HG03521 (cell line): ENCODE measurements at regions not wholly inside any gene's neighbourhood (a gene's known extent, or its start where the extent isn't known, plus 50 kb on each side); places are given as distances from the start of the nearest gene placed in this dataset.
"Not testable (repeated sequence)": the region's sequence is repeated elsewhere in the genome, so short reads cannot be mapped to it uniquely, and the experiment has no call there.

ENCODE experiments used
- ATAC-seq: cut with Tn5 transposase; IDR thresholded peaks from one replicate; pipeline ENCODE4 v1.9.1; 2021; ENCODE audit warnings: mild to moderate bottlenecking, moderate library complexity; ENCODE audit not compliant: unreplicated experiment

GRCh38 chr5:97234380-97234779 is 51.3 kb upstream of the RIOK2 start:
- not testable (repeated sequence) for ATAC-seq

DNA sequence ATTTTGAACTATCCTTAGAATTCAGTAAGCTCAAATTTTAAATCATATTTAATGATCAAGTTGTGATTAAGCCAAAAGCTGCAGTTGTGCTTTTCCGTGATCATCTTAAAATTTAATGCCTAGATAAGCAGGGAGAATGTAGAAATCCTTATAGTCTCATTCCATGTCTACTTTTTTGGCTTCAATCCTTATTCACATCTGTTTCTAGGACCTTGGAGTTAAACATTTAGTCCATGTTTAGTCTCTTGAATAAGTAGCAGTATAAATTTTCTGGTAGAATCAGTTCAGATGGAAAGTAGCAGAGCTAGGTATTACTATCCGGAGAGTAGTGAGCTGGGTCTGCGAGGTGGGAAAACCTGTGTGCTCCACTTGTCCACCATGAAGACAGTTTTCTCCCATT is 59.3 kb upstream of the RIOK2 start:
- no peak for ATAC-seq

DNA sequence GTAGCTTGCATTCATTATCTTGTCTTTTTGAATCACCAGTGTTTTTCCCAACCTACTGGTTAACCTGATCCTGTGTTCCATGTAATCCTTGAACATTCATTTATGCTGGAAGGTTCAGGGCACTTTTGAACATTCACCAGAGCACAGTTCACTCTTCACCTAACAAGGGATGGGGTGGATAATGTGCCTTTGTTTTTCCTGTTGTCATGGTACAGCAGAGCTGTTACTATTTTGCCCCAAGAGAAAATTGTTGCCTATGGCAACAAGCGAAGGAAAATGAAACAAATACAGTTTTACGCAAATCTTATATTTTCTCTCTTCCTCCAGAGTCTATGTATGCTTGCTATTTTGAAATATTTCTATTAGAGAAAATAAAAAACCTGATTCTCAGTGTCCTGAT is 60.3 kb upstream of the RIOK2 start:
- no peak for ATAC-seq

- no peak for ATAC-seq
Observed at GRCh38 chr5:97245386-97245785, 62.3 kb upstream of the RIOK2 start.

DNA sequence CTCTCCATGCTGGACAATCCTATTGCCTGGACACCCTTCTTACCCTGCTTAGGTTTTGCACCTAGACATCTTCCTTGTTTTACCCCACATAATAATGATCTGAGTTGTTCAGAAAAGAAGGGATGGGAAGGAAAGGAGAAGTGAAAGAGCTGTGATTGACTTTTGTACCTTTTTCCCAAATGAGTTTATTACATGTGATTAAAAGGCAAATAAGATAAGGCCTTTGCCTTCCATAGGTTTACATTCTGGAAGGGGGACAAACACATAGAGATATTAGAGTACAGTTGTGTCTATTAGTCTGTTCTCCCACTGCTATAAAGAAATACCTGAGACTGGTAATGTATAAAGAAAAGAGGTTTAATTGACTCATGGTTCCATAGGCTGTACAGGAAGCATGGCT is 67.1 kb upstream of the RIOK2 start:
- ATAC-seq: no peak

GRCh38 chr5:97266076-97266475 is 83.0 kb upstream of the RIOK2 start:
- no peak for ATAC-seq

DNA sequence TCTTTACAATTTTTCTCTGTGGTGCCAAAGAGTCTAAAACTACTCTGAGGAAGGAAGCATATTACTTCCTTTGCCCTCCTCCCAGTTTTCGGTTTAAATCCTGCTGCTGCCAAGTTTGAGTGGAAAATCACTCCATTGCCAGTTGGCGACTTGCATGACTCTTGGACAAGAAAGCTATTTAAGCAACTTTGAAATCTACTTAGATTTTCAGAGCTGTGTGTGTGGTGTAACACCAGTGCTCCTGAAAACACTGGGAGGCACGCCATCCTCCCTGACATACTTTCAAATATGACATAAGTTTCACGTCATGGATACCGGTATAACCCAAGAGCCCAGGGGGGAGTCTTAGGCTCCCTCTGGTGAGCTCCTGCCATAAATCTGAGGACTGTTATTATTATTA is 83.5 kb upstream of the RIOK2 start:
- no peak for ATAC-seq

DNA sequence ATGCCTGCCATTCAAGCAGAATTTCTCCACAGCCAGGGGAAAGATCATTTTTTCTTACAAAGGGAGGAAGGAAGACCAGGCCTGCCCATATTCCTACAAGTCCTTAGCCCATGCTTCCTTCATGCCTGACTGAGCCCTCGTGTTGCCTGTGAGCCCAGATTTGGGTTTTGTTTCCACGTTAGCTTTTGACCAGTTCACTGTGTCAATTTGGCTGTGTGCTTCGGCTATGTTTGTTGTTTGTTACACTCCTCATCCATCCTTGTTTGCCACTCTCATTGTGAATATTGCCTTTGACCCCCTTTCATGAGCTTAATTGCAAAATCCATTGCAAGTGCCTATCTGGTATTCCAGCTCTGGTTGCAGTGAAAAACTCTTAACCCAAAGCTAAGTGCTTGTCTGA is 84.7 kb upstream of the RIOK2 start:
- no peak for ATAC-seq

DNA sequence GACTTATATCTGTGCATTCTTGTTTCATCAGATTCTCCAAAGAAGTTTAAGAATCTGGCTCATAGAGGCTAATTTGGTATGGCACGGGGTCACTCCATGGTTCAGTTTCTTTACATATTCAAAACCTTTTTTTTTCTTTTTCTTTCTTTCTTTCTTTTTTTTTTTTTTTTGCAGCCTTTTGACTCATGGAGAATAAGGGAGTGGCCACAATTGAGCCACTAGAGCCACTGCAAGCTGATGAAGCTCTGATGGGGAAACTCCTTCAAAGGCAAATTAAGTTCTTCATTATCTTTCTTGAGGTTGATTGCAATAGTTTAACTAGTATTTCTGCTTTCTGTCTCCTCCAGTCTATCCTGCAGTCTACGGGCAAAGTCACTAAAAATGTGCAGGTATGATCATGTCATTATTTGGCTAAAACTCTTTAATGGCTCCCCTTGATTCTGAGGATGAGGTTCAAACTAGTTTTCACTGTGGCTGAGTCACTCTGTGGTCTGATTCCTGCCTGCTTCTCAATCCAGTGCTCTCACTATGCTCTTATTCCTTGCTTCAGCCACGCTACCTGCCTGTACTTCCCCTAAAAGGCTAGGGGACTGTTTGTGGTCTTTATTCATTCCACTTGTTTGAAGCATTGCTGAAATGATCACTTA is 93.5 kb upstream of the RIOK2 start:
- no peak for ATAC-seq

DNA sequence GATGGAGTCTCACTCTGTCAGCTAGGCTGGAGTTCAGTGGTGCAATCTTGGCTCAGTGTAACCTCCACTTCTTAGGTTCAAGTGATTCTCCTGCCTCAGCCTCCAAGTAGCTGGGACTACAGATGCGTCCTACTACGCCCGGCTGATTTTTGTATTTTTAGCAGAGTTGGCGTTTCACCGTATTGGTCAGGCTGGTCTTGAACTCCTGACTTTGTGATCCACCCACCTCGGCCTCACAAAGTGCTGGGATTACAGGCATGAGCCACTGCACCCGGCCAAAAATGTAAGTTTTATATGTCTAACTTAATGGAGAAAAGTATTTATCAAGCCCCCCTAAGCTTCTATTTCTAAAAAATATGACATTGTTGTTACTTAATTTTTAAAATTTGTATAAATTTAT is 98.2 kb upstream of the RIOK2 start:
- no peak for ATAC-seq

DNA sequence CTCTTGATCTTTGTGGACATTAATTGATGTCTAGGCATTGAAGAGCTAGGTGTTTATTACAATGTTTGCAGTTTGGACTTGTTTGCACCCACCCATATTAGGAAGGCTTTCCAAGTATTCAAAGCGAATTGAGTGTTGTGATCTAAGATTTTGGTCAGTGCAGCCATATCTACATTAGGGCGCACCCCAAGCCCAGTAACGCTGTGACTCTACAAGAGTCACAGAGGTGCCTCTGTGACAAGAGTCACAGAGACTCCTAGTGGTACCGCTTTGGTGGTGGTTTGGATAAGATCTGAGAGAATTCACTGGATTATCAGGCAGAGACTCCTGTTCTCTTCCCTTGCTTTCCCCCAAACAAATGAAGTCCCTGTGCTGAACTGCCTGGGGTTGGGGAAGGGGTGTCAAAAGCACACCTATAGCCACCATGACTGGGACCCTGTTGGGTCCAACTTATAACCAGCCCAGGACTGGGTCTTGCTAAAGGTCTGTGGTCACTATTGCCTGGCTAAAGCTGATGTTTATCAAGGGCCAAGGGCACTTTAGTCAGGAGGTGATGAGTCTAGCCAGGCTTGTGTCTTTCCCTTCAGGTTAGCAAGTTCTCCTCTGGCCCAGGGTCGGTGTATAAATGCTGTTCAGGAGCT is 114.1 kb upstream of the RIOK2 start:
- ATAC-seq: peak; percentile 92

- ATAC-seq: no peak
Observed at GRCh38 chr5:97297704-97298091, 114.7 kb upstream of the RIOK2 start.

DNA sequence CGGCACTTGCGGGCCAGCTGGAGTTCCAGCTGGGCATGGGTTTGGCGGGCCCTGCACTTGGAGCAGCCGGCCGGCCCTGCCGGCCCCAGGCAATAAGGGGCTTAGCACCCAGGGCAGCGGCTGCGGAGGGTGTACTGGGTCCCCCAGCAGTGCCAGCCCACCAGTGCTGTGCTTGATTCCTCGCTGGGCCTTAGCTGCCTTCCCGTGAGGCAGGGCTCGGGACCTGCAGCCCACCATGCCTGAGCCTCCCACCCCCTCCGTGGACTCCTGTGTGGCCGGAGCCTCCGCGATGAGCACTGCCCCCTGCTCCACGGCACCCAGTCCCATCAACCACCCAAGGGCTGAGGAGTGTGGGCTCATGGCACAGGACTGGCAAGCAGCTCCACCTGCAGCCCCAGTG is 118.1 kb upstream of the RIOK2 start:
- not testable (repeated sequence) for ATAC-seq

DNA sequence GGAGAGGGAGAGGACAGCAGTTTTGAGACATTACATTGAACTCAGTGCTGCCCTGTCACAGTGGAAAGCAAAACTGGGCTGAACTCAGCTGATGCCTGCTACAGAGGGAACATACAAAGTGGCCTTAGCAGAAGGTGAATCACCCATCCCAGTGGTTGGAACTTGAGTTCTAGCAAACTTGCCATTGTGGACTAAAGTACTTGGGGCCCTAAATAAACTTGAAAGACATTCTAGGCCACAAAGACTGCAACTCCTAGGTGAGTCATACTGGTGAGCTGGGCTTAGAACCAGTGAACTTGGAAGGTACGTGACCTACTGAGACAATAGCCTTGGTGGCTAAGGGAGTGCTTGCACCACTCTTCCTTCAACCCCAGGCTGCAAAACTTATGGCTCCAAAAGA is 155.7 kb upstream of the RIOK2 start:
- no peak for ATAC-seq

GRCh38 chr5:97355775-97356174 is 172.7 kb upstream of the RIOK2 start:
- peak; percentile 95 for ATAC-seq

GRCh38 chr5:97363577-97363976 is 180.5 kb upstream of the RIOK2 start:
- no peak for ATAC-seq

DNA sequence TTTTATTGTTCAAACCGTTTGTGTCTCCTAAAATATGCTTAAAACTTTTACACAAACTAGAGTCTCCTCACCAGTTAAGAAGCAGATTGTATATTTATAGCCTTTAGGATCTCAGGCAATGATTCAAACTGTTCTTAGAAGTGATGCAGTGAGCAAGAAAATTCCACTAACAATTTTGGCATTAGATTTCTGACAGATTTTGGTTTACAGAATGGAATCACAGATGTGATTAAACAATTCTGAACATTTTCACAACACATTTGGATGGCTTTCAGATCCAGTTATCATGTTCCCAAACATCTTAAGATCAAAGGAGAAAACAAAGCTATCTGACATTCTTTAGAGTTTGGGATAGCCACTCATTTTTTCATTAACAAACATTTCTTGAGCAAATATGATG is 181.7 kb upstream of the RIOK2 start:
- no peak for ATAC-seq

- no peak for ATAC-seq
Observed at GRCh38 chr5:97365163-97365845, 182.3 kb upstream of the RIOK2 start.

- no peak for ATAC-seq
Observed at GRCh38 chr5:97365918-97366317, 182.9 kb upstream of the RIOK2 start.

DNA sequence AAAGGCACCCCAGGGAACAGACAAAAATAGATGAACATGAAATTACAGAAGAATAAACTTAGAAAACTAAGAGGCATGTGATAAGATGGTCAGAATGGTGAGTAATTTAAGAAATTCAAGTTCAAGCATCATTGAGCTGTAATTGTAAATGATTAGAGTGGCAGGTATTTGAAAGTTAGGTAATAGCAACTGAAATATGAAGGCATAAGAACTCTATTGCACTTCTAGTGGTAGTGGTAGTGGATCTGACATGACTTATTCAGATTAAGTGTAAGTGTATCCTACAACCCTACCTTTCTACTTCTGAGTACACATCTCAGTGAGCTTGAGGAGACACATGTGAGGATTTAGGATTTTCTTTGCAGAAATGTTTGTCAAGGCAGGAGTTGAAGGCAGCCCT is 192.9 kb upstream of the RIOK2 start:
- no peak for ATAC-seq

GRCh38 chr5:97377582-97377981 is 194.5 kb upstream of the RIOK2 start:
- no peak for ATAC-seq

DNA sequence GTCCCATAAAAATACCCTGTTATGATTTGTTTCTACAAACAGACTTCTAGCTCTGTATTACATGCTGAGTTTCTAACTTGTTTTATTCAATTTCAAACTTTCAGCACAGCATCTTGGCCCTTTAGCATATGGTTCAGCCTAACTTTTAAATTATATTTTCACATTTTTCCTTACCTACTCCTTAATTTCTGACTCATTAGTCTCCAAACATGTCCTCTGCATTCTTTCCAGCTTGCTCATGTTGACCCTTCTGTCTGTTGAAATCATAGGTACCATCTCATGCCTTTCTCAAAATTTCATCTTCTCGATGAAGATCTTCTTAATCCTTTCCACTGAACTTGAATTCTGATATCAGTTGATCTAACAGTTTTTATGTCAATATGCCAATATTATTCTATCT is 200.9 kb upstream of the RIOK2 start:
- ATAC-seq: no peak
